Hepatocyte (in vitro differentiated cells): ENCODE measurements at regions not wholly inside any gene's neighbourhood (a gene's known extent, or its start where the extent isn't known, plus 50 kb on each side); places are given as distances from the start of the nearest gene placed in this dataset.

Experiments used
- DNase-seq: peaks from one replicate; pipeline ENCODE4 v3.0.0-alpha.2; 2016; ENCODE audit warnings: low spot score
- H2AFZ ChIP-seq: fragments of 200-600 bp; sonication (generic); 2 replicates; pipeline ENCODE4 v1.6.0; 2016; ENCODE audit warnings: antibody characterized with exemption, mild to moderate bottlenecking
- H3K27ac ChIP-seq: fragments of 200-600 bp; sonication (generic); 2 replicates; pipeline ENCODE4 v1.5.1; 2016; ENCODE audit warnings: mild to moderate bottlenecking
- H3K27me3 ChIP-seq: fragments of 200-600 bp; sonication (generic); 2 replicates; pipeline ENCODE4 v1.6.1; 2016
- H3K36me3 ChIP-seq: fragments of 200-600 bp; sonication (generic); replicated peaks from 2 replicates; pipeline ENCODE4 v1.5.1; 2016; ENCODE audit warnings: low read depth; ENCODE audit not compliant: insufficient read depth
- H3K4me1 ChIP-seq: fragments of 200-600 bp; sonication (generic); 2 replicates; pipeline ENCODE4 v1.5.1; 2016; ENCODE audit warnings: mild to moderate bottlenecking, moderate library complexity; ENCODE audit not compliant: insufficient read depth
- H3K4me2 ChIP-seq: fragments of 200-600 bp; sonication (generic); 2 replicates; pipeline ENCODE4 v1.6.0; 2016
- H3K4me3 ChIP-seq: fragments of 200-600 bp; sonication (generic); 2 replicates; pipeline ENCODE4 v1.5.1; 2016; ENCODE audit warnings: mild to moderate bottlenecking
- H3K79me2 ChIP-seq: fragments of 200-600 bp; sonication (generic); 2 replicates; pipeline ENCODE4 v1.6.0; 2017; ENCODE audit warnings: mild to moderate bottlenecking
- H3K9me2 ChIP-seq: fragments of 200-600 bp; sonication (generic); replicated peaks from 2 replicates; pipeline ENCODE4 v1.6.0; 2017; ENCODE audit warnings: mild to moderate bottlenecking; ENCODE audit not compliant: insufficient read depth
- H3K9me3 ChIP-seq: fragments of 200-600 bp; sonication (generic); 2 replicates; pipeline ENCODE4 v1.5.1; 2016; ENCODE audit warnings: low read depth, mild to moderate bottlenecking
- H4K20me1 ChIP-seq: fragments of 200-600 bp; sonication (generic); 2 replicates; pipeline ENCODE4 v1.6.0; 2016; ENCODE audit warnings: mild to moderate bottlenecking; ENCODE audit not compliant: insufficient read depth, poor library complexity, severe bottlenecking
- CTCF ChIP-seq: fragments of 200-600 bp; sonication (generic); IDR thresholded peaks from 2 replicates; pipeline ENCODE4 v1.5.1; 2016; ENCODE audit warnings: antibody characterized with exemption, mild to moderate bottlenecking; ENCODE audit not compliant: poor library complexity
- EZH2 ChIP-seq: fragments of 200-600 bp; sonication (generic); IDR thresholded peaks from 2 replicates; pipeline ENCODE4 v1.6.1; 2016; ENCODE audit warnings: antibody characterized with exemption, mild to moderate bottlenecking, borderline replicate concordance
- EZH2phosphoT487 ChIP-seq: fragments of 200-600 bp; sonication (generic); IDR thresholded peaks from one replicate; pipeline ENCODE4 v1.6.1; 2018; ENCODE audit warnings: antibody characterized with exemption, mild to moderate bottlenecking, low read depth, moderate library complexity; ENCODE audit not compliant: unreplicated experiment, severe bottlenecking
- WGBS: methylation state at CpG from one replicate; pipeline ENCODE4 v1.1.6; 2016; ENCODE audit warnings: low lambda C conversion rate; ENCODE audit errors: missing lambda C conversion rate; 5-methylcytosine and 5-hydroxymethylcytosine counted together

- no peak overlapping the region for H3K4me3 ChIP-seq
- no peaks in the 10 kb centered on the region for H3K36me3 ChIP-seq
- no peaks in the 10 kb centered on the region for H4K20me1 ChIP-seq
- H3K79me2 ChIP-seq = no peaks in the 10 kb centered on the region
- 75% methylated on average over 9 of the region's 9 CpGs for WGBS
- H2AFZ ChIP-seq = no peak overlapping the region
- no peak overlapping the region for H3K27ac ChIP-seq
- H3K27me3 ChIP-seq = no peaks in the 10 kb centered on the region
- DNase-seq = no peak
- H3K4me1 ChIP-seq = no peaks in the 10 kb centered on the region
- H3K9me3 ChIP-seq = no peaks in the 10 kb centered on the region
- no peaks in the 10 kb centered on the region for H3K9me2 ChIP-seq
- TF ChIP-seq EZH2 (no peak), EZH2phosphoT487 (no peak), CTCF (no peak)
- no peak overlapping the region for H3K4me2 ChIP-seq
These were observed 377.6 kb downstream of the TMEM121 start for GRCh38 chr14:105903971-105904370.

- 86% methylated on average over 10 of the region's 11 CpGs for WGBS
- Histone ChIP-seq H3K79me2 (no peaks in the 10 kb centered on the region), H3K9me3 (no peaks in the 10 kb centered on the region), H3K9me2 (no peaks in the 10 kb centered on the region), H3K36me3 (no peaks in the 10 kb centered on the region), H3K4me1 (no peaks in the 10 kb centered on the region), H2AFZ (no peak overlapping the region), H3K27ac (no peak overlapping the region), H4K20me1 (no peaks in the 10 kb centered on the region), H3K27me3 (no peaks in the 10 kb centered on the region), H3K4me3 (no peak overlapping the region), H3K4me2 (no peak overlapping the region)
- TF ChIP-seq EZH2 (no peak), CTCF (no peak), EZH2phosphoT487 (no peak)
- DNase-seq = no peak
These were observed 378.0 kb downstream of the TMEM121 start for GRCh38 chr14:105904379-105904778.

- no peaks in the 10 kb centered on the region for H3K27me3 ChIP-seq
- WGBS = 81% methylated on average over 11 of the region's 11 CpGs
- H3K79me2 ChIP-seq = no peaks in the 10 kb centered on the region
- H3K4me3 ChIP-seq = no peak overlapping the region
- H3K9me3 ChIP-seq = no peaks in the 10 kb centered on the region
- no peaks in the 10 kb centered on the region for H4K20me1 ChIP-seq
- no peak overlapping the region for H3K27ac ChIP-seq
- no peak overlapping the region for H3K4me2 ChIP-seq
- H3K36me3 ChIP-seq = no peaks in the 10 kb centered on the region
- DNase-seq = no peak
- no peaks in the 10 kb centered on the region for H3K9me2 ChIP-seq
- TF ChIP-seq EZH2phosphoT487 (no peak), EZH2 (no peak), CTCF (no peak)
- H3K4me1 ChIP-seq = no peaks in the 10 kb centered on the region
- no peak overlapping the region for H2AFZ ChIP-seq
These were observed 379.1 kb downstream of the TMEM121 start for GRCh38 chr14:105905456-105905855.

DNA sequence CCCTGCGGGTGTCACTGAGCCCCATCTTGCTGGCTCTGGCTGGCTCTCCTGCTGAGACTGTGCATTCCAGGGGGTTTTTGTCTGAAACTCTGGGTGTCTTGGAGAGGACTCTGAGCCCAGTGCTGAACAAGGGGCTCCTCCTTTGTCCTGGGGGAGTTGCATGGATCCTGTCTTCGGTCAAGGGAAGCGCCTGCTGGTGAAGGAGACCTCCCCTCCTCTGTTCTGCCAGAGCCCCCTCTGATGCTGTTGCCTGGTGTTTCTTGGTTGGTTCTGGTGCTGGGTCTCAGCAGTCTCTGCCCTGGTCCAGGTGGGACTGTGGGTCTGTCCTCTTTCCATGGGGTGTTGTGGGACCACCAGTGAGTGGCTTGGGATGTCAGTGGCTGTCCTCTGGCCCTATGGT is 380.9 kb downstream of the TMEM121 start:
- Histone ChIP-seq H3K27ac (no peak overlapping the region), H3K36me3 (no peaks in the 10 kb centered on the region), H3K4me2 (no peak overlapping the region), H4K20me1 (no peaks in the 10 kb centered on the region), H3K9me2 (no peaks in the 10 kb centered on the region), H2AFZ (no peak overlapping the region), H3K4me3 (no peak overlapping the region), H3K27me3 (no peaks in the 10 kb centered on the region), H3K9me3 (no peaks in the 10 kb centered on the region), H3K4me1 (no peaks in the 10 kb centered on the region), H3K79me2 (no peaks in the 10 kb centered on the region)
- TF ChIP-seq EZH2phosphoT487 (no peak), CTCF (no peak), EZH2 (no peak)
- no peak for DNase-seq
- WGBS = 87% methylated on average over 3 of the region's 3 CpGs
